CD4-positive, alpha-beta T cell treated with Interleukin-4 for 4 hours (primary cell): ENCODE measurements at regions not wholly inside any gene's neighbourhood (a gene's known extent, or its start where the extent isn't known, plus 50 kb on each side); places are given as distances from the start of the nearest gene placed in this dataset.

ENCODE experiments used
- DNase-seq: peaks from one replicate; pipeline ENCODE4 v3.0.0-alpha.2; 2020

DNA sequence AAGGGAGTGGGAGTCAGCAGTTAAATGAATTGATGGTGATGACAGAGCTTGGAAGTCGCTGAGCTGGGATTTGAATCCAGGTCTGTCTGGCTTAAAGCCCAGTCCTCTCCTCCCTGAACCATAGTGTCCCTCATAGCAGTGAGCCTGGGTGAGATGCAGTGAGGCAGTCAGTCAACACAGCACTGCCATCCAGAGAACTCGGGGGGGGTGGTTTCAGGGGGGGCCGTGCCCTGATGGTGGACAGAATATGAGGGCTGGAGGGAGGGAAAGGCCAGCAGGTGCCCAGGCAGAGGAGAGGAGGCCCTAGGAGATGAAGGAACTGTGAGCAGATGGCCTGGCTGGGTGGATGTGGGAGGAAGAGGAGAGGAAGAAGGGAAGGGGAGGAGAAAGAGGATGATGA, 405.6 kb downstream of the PTPRU start:
- no peak for DNase-seq

DNA sequence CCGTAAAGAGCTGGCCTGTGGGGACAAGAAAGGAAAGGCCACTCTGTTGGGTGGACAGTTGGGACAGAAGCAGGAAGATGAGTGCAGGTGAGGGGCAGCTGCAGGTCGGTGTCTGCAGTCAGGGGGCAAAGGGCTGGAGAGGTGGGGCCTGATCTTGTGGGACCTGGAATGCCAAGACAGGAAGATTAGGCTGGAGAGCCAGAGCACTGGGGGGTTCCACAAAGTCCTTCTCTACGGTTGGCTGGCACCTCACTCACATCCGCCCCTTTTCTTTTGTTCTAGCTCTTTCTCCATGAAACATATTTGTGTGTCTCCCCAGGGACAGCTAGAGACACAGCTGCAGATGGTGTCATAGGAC, 404.1 kb downstream of the PTPRU start:
- DNase-seq: no peak

GRCh38 chr1:29639741-29640427, 403.6 kb downstream of the PTPRU start:
- DNase-seq: no peak

DNA sequence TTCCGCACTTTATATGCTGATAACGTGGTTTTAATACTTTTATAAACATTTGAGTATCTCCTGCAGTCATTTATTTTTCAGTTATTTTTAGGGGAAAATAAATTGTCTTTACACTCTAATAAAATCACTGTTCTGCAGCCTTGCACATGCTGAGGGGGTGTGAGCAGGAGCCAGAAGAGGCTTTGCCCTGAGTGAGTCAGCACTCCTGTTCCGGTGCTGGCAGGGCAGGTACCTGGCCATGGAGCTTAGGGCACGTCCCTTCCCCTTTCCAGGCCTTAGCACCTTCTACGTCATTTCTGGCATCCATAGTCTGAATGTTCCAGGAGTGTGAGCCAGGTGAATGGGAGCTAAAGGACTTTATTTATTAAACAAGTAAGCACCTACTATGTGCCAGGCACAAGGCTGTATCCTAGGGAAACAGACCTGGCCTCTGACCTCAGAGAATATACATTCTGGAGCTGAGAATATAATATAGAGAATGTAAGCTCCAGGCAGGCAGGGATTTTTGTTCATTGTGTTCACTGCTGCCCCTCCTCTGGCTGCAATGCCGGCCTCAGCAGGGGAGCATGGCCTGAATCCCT, 402.9 kb downstream of the PTPRU start:
- DNase-seq: no peak

DNA sequence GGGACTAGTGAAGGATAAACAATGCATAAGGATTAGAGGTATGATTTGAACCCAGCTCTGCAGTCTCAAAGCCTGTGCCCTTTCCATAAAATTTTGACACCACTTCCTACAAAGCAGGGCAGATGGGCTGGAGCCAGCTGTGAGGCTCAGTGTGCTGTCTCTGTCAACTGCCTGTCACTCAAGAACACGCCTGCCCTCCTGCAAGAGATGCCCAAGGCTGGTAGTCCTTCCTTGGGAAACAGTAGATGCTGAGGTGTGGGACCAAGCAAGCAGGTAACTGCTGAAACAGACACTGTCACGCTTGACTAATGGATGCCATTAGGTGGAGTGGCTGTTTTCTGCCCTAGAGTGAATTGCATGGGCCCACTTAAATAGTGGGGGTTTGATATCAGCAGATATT, 402.0 kb downstream of the PTPRU start:
- no peak for DNase-seq

- no peak for DNase-seq
Observed at GRCh38 chr1:29636936-29637335, 400.6 kb downstream of the PTPRU start.

DNA sequence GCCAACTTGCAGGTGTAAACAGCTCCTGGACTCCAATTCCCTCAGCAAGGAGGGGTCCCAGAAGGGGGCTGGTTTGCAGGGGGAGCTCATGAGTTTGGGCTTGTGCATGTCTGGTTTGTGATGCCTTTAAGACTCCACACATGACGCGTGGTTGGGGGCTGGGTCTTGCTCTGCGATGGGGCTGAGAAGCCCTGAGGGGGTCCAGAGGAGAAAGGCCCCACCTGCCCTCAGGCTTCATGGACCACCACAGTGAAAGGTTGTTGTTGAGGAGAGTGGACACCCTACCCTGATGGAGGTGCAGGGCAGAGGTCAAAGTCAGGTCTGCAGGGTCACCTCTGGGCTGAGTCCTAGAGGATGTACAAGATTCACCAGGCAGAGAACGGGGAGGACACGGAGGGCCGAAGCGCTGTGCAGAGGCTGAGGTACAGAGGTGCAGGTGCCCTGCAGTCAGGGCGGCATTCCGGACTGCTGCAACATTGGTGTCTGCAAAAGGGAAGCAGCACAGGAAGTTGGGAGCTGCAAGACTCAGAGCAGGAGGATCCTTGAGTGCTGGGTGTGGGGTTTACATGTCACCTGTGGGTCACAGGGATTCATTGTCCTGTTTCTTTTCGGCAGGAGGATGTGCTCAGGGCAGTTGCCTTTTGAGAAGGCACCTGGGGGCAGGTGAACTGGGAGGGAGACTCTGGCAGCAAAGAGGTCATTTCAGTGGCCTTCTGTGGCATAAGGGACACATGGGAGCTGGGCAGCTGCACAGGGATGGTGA, 399.4 kb downstream of the PTPRU start:
- no peak for DNase-seq

DNA sequence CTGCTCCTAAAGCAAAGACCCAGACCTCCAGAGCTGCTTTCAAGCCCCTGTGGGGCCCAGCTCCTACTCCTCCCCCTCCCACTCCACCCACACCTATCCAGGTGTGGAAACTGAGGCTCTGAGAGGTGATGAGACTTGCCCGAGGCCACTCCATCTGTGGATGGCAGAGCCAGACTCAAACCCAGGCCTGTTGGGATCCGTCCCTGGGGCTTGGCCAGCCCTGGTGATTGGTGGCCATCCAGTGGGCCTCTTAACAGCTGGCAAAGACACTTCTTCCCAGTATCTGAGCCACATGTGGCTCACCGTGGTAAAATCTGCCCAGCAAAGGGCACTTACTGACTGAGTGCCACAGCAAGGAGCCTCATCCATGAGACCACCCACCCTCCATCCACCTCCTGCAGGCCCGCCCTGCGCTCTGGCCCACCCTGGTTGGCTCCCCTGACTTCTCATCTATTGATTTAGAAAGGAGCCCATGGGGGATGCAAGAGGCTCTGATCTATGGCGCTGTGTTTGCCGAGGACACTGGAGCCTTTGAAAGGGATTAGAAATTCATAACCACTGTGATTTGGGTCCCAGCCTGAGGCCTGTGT, 398.5 kb downstream of the PTPRU start:
- no peak for DNase-seq

- DNase-seq: no peak
Observed at GRCh38 chr1:29634324-29634723, 398.0 kb downstream of the PTPRU start.

DNA sequence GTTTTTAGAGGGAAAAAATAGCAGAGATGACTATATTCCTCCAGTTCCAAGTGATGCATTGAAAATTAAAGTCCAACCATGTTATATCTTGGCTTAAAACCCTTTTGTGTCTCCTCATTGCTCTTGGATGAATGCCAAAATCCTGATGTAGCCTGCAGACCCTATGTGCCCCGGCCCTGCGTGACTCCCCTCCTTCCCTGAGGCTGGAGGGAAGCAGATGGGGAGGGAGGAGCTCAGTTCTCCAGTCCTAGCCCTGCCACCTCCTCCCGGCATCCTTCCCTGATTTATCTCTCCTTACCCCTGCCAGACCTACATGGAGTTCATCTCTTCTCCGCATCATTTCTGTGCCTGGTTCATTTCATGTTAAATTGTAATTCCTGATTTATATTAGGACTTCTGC, 397.4 kb downstream of the PTPRU start:
- no peak for DNase-seq

DNA sequence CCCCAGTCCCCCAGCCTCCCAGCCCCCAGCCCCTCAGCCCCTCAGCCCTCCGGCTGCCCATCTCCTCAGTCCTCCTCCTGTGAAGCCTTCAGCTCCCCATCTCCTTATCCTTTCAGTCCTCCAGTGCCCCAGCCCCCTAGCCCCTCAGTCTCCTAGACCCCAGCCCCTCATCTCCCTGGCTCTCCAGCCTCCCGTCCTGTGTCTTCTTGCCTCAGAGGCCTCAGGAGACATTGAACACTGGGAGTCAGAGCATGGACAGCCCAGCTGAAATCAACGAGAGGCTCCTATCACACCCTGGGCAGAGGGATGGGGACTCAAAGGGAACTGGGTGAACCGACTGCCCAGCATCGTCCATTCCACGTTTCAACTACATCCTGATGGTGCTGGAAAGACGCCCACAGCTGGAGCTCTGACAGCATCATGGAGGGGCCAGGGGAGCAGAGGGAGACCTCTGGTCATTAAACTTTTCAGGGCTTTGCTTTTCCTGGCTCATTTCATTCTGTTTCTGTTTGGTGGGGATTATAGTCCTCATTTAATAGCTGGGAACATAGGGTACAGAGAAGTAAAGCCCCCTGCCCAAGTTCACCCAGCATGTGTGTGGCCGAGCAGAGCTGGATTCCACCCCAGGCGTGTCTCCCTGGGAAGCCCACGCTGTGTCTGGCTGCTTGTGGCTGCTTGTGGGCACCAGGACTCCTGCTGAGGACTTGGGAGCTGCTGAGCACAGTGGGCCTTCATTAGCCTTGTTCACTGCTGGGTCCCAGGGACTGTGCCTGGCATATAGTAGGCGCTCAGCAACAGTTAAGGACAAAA, 396.7 kb downstream of the PTPRU start:
- no peak for DNase-seq

DNA sequence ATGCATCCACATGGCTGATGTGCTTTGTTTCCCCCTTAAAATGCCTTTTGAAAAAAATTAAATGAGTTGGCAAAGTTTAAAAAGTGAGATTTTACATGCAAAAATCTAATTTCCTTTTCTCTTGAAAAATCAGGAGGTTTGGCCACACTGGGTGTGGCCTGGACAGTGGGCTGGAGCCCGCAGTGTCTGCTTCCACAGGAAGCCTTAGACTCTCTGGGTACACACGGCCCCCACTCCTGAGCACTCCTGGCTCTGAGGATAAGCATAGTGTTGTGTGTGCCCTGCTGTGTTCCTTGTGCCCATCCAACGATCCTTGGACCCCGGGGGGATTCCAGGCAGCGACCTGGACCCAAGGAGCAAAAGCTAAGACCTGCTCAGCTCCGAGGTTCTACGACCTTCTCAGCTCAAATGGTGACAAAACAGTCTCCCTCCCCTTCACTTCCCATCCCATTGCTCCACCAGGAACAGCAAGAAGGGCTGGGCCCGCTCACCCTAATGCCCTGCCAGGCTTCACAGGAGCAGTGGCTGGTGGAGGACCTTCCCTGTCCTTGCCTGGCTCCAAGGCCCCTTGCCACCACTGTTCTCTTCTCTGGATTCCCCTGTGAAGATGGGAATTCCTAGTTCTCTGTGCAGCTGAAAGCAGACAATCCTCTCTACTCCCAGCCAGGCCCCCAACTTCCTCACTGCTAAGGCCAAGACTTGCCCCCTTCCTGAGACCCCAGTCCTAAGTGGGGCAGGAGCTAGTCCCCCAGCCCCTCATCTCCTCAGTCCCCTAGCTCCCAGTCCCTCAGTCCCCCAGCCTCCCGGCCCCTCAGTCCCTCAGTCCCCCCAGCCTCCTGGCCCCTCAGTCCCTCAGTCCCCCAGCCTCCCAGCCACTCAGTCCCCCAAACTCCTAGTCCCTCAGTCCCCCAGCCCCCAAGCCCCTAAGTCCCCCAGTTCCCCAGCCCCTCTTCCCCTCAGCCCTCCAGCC, 395.8 kb downstream of the PTPRU start:
- no peak for DNase-seq

DNA sequence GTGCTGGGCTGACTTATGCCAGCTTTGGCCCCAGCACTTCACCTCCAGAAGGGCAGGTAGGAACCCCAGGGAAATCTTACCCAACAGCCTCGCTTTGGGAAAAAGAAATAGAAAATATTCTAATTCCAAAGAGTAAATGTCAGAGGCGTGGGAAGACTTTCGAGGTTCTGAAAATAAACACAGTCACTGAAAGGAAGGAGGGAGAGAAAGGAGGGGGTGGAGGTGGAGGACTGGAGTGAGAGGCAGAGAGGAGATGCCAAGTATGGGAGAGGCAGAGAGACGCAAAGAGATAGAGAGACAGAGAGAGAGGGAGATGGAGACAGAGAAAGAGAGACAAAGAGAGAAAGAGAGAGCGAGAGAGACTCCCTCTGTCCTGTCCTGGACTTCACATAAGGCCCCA, 395.0 kb downstream of the PTPRU start:
- DNase-seq: no peak

DNA sequence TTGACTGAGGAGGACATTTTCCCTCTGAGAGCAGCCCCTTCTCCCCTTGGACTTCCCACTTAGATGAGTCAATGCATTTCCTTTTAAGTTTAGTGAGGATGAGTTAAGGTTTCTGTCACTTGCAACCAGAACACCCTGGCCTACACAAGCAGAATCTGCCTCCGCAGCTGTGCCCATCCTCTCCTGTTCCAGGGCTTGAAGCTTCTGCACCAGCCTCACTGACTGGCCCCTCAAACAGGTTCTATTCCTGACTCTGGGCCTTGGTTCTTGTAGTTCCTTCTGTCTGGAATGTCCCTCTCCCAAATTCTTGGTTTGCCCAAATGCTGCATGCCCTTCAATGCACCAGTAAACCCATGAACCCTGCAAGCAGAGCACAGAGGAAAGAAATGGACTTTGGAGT, 394.4 kb downstream of the PTPRU start:
- DNase-seq: no peak

DNA sequence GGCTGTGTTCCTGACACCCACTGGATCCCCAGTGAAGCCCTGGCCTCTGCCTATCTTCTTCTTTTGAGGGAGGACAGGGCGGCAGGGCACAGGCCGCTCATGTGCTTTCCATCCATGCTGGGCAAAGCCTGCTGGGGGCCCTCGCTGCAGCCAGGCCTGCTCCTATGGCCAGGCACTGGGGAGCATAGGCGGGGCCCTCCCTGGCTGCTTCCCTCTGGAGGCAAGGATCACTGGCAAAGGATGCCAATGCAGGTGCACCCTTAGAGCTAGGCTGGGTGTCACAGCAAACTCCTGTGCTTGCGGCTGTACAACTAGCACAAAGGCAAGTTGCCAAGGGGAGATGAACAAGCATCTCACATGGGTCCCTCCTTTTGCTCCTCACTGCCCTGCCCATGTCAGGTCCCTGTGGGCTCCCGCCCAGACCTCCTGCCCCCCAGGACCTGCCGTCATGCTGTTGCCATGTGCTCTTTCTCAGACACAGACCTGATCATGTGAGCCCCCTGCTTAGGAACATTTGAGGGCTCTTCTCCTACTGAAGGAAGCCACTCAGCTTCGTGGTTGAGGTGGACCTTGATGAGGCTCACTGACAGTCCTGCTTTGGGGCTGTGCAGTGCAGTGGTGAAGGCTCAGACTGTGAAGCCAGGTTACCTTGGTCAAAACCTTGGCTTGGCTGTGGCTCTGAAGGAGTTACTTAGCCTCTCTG, 393.6 kb downstream of the PTPRU start:
- no peak for DNase-seq

GRCh38 chr1:29629401-29629800, 393.1 kb downstream of the PTPRU start:
- no peak for DNase-seq

- no peak for DNase-seq
Observed at GRCh38 chr1:29628190-29628589, 391.9 kb downstream of the PTPRU start.

DNA sequence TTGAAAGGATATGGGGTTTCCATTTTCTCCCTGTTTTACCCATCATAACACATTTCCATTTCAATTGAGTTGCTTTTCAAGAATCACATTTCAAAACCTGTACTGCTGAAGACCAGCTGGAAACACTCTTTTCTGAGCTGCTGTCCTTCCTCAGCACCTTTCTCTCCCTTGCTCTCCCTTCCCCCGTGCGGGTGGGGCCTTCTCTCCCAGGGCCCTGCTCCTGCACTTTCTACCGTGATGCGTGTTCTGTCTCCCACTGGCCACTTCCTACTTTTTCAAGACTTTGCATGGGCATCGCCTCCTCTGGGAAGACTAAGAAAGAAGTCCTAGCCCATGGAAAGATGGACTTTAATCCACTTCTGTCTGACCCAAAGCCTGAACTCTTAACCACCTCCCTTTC, 390.4 kb downstream of the PTPRU start:
- DNase-seq: no peak

DNA sequence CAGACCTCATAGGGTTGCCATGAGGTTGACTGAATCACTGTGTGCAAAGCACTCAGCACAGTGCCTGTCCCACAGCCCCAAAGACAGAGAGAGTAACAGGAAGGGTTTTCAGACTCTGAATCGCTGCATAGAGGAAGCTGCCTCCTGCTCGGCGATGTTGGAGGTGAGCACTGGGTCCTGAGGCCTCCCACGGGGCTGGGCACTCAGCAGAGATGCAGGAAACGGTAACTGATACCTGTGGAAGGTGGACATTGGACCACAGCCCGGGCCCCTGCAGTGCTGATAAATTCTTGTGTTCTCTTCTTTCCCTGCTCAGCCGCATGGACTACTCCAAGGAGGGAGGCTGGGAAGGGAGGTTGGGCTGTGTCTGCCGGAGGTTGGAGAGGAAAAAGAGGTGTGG, 389.7 kb downstream of the PTPRU start:
- no peak for DNase-seq

- DNase-seq: no peak
Observed at GRCh38 chr1:29625084-29625420, 388.7 kb downstream of the PTPRU start.

- no peak for DNase-seq
Observed at GRCh38 chr1:29624320-29625083, 388.2 kb downstream of the PTPRU start.
